GM12872 (cell line): ENCODE measurements at regions not wholly inside any gene's neighbourhood (a gene's known extent, or its start where the extent isn't known, plus 50 kb on each side); places are given as distances from the start of the nearest gene placed in this dataset.

ENCODE experiments used
- TF ChIP-seq, protein P1 (sequence below): IDR thresholded peaks from 3 replicates; pipeline ENCODE4 v1.5.1; 2011; ENCODE audit warnings: low read depth, mild to moderate bottlenecking, low read length, moderate library complexity; ENCODE audit not compliant: insufficient read depth

DNA sequence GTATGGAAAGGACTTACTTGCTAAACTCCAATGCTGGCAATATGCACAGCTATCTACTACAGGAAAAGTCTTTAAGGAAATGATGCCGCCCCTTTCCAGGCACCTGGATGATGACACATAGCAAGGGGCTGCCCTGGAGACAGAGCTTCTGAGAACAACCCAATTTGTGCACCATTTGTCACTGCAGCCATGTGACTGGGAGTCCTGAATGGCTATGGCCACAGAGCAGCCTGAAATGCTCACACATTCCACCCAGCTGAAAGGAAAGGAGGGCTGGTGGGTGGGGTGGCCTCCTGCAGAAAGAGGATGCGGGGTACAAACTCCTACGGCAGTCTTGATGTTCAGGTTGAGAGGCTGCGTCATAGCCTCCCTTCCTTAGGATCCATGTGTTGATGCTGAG lies 70.1 kb upstream of the FSTL4 start:
- TF ChIP-seq, protein P1, sequence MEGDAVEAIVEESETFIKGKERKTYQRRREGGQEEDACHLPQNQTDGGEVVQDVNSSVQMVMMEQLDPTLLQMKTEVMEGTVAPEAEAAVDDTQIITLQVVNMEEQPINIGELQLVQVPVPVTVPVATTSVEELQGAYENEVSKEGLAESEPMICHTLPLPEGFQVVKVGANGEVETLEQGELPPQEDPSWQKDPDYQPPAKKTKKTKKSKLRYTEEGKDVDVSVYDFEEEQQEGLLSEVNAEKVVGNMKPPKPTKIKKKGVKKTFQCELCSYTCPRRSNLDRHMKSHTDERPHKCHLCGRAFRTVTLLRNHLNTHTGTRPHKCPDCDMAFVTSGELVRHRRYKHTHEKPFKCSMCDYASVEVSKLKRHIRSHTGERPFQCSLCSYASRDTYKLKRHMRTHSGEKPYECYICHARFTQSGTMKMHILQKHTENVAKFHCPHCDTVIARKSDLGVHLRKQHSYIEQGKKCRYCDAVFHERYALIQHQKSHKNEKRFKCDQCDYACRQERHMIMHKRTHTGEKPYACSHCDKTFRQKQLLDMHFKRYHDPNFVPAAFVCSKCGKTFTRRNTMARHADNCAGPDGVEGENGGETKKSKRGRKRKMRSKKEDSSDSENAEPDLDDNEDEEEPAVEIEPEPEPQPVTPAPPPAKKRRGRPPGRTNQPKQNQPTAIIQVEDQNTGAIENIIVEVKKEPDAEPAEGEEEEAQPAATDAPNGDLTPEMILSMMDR: no peak

DNA sequence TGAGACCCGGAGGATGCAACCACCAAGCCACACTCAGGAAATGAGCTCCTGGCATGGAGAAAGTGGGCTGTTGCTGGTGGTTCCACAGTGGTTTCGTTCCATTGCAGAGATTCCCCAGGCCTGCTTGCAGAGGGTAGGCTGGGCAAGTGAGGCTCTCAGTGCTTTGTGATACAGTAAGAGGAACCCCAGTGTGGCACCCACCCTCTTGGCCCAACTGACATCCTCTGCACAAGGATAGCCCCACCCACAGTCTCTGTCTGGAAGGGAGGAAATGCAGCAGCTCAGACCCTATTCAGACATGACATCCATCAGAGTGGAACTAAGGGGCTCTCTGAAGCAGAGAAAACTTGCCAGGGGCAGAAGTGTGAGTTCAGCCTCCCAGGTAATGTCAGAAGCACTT lies 69.6 kb upstream of the FSTL4 start:
- TF ChIP-seq, protein P1: no peak

DNA sequence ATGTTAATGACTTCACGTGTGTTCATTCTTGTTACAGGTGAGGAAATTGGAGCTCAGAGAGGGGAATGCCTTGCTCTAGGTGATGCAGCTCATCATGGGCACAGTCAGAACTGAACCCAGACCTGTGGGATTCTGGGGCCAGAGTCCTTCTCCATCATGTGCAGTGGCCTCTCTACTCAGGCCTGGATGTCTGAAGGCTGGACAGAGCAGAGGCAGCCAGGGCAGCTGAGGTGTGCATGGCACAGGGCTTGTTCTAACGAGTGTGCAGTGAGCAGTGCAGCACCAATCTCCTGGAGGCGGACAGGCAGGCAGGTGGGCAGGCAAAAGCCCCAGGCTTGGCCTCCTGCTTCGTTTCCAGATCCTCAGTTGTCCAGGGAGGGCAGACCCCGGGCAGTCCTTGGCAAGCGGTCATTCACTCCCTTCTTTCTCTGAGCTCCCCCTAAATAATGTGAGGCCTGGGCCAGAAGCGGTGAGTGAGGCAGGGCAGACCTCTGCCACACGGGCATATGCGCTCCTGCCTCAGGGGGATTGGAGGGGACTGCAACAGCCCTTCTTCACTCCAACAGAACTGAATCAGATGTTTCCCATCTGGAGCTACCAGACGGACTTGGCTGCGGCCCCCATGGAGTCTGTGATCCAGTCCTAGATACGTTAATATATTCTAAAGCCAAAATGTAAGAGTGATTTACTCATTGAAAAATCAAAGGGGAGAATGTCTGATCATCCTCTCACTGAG lies 68.7 kb upstream of the FSTL4 start:
- TF ChIP-seq, protein P1: no peak

DNA sequence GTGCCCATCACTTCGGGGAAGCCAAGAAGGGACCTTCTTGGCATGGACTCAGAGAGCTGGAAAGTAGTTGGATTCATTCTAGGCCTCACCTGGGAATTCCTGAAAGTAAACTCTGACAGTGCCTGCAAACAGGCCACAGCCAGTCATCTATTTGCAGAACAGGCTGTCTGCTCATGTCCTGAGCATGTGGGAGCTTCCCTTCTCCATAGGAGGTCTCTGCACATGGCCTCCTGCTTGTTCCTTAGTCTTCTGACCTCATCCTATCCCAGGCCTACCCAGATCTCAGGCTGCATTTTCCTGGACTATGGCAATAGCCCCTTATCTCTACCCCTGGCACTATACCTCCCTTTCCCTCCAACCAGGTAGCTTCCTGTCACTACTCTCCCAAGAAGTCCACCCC lies 67.2 kb upstream of the FSTL4 start:
- TF ChIP-seq, protein P1: no peak

DNA sequence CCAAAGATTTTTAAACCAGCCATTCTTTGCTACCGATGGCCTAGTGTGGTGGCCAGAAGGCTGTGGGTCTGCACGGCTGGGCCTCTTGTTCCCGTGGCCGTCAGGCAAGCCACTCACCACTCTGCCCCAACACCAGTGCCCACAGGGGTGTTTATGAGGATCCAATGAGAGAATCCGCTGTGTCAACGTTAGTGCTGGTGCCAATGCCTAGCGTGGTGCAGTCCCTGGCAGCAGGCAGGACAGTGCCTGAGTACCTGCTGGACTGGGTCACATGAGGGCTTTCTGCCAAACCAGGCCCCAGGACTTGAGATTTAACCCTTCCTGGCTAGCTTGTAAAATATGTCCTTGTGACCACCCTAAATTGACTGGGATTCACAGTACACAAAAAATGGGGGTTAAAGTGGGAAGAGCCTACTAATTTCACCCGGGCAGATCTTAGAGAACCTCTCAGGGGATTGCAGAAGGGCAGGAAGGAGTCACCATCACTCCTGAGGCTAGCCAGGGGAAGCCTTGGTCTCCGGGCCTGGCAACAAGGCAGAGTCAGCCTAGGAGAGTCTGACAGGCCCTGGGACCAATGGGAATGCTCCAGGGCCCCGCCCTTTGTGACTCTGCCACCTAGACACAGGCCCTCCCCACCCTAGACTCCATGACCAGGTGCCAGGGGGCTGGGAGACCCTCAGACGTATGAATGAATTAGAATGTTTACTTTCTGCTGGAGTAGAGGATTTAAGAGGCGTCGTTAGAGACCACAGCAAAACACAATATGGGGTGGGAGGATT lies 63.2 kb upstream of the FSTL4 start:
- TF ChIP-seq, protein P1: no peak

DNA sequence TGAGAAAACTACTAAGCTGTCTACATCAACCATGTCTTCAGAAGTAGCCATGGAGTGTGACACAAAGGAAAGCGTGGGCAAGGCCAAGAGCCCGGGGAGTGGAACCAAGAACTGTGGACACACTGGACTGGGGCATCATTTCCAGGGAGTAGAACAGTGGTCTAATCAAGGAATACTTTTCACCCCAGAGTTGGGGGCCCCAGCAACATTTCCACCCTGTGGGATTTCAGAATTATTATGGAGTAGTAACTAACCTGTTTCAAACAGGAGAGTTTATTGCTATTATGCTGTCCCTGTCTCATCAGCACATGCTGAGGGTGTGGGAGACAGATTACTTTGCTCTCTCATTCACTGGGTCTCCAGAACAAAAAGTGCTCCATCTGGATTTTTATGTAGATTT lies 58.0 kb upstream of the FSTL4 start:
- TF ChIP-seq, protein P1: no peak

DNA sequence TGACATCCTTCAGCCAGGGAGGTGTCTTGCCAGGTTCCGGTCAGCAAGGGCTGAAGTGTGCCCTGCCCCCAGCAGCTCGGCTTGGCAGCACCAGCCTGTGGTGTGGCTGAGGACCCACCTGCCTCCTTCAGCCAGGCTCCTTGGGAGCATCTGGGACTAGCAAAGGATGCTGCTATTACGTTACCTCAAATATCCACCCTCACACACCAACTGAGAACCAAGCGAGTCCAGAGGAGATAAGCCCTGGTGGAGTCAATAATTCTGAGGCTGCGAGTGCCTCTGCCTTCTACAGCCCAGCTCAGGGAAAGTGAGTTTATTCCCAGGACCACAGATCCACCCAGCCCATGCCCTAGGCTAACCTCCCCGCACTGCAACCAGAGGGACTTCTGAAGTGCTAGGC lies 57.1 kb upstream of the FSTL4 start:
- TF ChIP-seq, protein P1: no peak
